GM12872 (cell line): ENCODE measurements at regions not wholly inside any gene's neighbourhood (a gene's known extent, or its start where the extent isn't known, plus 50 kb on each side); places are given as distances from the start of the nearest gene placed in this dataset.

Experiments used
- TF ChIP-seq, protein P1 (sequence below): IDR thresholded peaks from 3 replicates; pipeline ENCODE4 v1.5.1; 2011; ENCODE audit warnings: low read depth, mild to moderate bottlenecking, low read length, moderate library complexity; ENCODE audit not compliant: insufficient read depth

DNA sequence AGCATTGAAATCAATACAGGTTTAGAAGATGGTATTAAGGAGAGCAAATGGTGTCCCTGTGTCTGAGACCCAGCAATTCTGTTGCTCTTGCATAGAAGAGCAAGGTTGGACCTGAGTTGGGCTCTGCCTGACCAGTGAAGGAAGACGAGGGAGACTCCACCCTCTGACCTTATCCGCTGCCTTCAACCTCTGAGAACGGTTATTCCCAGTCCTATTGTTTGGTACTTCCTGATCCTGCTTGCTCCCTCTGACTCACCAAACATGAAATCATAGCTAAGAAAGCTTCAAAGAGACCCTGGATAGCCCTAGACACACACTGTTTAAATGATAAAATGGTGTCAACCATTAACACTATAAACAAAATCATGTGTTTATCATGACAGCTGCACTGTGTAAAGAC, 218.5 kb downstream of the PLK2 start:
- TF ChIP-seq, protein P1, sequence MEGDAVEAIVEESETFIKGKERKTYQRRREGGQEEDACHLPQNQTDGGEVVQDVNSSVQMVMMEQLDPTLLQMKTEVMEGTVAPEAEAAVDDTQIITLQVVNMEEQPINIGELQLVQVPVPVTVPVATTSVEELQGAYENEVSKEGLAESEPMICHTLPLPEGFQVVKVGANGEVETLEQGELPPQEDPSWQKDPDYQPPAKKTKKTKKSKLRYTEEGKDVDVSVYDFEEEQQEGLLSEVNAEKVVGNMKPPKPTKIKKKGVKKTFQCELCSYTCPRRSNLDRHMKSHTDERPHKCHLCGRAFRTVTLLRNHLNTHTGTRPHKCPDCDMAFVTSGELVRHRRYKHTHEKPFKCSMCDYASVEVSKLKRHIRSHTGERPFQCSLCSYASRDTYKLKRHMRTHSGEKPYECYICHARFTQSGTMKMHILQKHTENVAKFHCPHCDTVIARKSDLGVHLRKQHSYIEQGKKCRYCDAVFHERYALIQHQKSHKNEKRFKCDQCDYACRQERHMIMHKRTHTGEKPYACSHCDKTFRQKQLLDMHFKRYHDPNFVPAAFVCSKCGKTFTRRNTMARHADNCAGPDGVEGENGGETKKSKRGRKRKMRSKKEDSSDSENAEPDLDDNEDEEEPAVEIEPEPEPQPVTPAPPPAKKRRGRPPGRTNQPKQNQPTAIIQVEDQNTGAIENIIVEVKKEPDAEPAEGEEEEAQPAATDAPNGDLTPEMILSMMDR, result no peak

DNA sequence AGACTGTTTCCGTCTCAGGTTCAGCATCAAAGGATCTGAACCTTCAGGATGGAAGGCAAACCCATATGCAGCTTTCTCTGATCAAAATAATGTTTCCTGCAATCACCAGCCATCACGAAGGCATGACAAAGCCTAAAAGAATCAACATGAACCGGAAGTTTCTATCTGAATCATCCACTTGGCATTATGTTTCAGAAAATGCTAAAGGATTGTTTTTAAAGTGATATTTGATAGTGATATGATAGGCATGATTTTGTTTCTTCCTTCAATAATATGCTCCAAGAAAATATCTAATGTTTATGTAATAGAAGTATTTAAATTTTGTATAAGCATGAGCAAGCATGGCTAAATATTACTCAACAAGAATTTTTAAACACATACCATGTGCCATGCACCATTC, 219.6 kb downstream of the PLK2 start:
- TF ChIP-seq, protein P1, result no peak

DNA sequence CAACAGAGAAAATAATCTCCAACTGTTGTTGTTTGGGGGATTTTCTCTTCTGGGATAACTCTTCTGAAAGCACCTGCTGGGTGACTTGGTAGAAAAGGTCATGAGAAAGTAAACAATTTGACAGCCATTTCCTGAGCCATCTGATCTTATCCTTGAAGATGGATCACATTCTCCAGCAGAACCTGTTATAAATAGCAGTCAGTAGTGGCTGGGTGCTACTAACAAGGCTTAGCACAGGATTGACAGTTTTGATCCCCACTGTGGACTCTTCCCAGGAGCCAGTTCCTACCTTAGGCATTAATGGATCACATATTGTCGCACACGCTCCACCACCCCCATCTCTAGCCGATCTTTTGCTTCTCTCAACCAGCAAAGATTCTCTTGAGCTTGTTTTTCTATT, 220.2 kb downstream of the PLK2 start:
- TF ChIP-seq, protein P1, result no peak

DNA sequence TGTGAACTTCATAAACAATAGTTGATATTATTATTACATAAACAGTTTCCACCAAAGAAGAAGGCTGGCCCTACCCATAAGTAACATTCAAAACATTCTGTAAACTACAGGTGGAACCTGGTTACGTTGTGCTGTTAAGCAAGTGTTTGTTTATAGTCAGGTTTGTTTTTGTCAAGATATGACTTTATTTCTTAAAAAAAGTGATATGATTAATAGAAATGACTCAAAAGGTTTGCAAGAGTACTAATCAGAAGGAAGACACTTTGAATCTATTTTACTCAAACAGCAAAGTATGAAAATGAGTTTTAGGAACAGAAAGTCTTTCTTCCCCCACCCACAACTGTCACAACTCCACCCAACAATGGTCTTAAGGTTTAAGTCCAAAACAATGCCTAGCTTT, 220.8 kb downstream of the PLK2 start:
- TF ChIP-seq, protein P1, result no peak

DNA sequence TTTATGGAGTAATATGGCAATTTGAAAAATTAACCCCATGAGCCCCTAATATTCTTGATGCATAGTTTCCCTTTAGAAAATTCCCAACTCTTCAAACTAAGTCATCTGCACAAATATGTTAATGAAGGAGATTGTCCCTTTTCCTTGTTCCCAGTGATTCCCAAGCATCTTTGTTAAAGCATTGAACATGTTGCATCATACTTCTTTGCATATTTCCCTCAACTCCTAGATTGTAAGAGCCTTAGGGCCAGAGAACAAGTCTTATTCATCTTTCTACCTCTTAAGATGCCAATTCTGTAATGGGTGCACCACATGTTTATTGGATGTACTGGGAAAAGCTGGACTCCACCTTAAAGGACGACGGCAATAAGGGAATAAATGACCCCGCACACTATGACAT, 223.4 kb downstream of the PLK2 start:
- TF ChIP-seq, protein P1, result no peak

DNA sequence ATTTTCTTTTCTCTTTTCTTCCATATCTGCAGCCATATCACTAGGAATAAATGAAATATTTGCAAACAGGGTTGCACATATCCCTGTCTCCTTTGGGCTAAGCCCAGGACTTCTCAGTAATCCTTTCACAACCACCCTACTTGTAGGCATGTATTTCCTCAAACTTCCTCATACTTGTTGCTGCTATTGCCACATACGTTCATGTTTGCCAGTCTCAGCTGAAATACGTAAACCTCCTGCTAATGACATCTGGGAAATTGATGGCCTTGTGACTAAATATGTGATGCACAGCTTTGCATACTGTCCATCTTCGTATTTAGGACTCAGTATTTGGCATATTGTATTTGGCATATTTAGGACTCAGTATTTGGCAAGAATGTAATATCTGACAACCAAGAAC, 224.6 kb downstream of the PLK2 start:
- TF ChIP-seq, protein P1, result no peak

DNA sequence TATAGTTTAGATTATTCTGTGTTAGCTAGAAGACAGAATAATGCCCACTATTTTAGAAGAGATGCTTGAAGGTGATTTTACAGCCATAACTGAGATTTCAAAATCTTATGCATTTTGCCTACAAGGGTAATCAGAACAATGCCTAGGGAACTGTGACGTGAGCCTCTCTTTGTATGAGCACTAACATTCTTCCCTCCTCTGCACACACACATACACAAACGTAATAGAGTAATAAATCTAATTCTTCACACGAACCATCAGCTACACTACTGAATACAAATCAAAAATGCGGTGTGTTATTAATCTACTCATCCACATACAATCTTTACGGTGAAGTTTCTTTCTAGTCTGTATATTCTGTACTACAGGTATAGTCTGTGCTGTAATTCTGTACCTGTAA, 227.8 kb downstream of the PLK2 start:
- TF ChIP-seq, protein P1, result no peak

DNA sequence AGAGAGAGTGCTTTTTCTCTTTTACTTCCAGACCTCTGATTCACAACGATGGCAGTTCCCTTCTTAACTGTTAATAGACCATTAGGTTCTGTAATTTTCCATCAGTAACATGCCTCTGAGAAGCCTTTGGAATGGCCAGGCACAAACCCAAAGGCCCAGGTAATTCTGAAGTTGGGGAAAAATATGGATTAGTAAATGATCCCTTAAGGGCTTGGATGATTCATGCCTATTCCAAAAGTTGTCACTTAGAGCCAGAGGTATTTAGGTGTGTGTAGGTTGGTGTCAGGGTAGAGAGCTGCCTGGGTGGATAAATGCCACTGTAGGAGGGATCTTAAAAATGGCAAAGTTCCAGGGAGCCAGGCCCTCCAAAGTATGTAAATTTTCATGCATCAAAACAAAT, 228.8 kb downstream of the PLK2 start:
- TF ChIP-seq, protein P1, result no peak
